ENCODE measurements at regions not wholly inside any gene's neighbourhood (a gene's known extent, or its start where the extent isn't known, plus 50 kb on each side); places are given as distances from the start of the nearest gene placed in this dataset.

- Histone ChIP-seq H3K79me2 (ENCODE audit: low read length) (no peaks in the 10 kb centered on the region), H3K4me1 (ENCODE audit: low read length) (no peaks in the 10 kb centered on the region), H4K20me1 (ENCODE audit: insufficient read depth, low read length) (no peaks in the 10 kb centered on the region), H3K27me3 (replicated peaks; ENCODE audit: insufficient read depth, low read length) (no peaks in the 10 kb centered on the region), H3F3A (ENCODE audit: insufficient read depth, low read length) (no peaks in the 10 kb centered on the region), H2AFZ (ENCODE audit: low read length) (no peak overlapping the region), H3K9me3 (replicated peaks; ENCODE audit: insufficient read depth, low read length) (no peaks in the 10 kb centered on the region), H3K9me2 (replicated peaks; ENCODE audit: insufficient read depth, low read length) (no peaks in the 10 kb centered on the region), H3K27ac (ENCODE audit: low read length) (no peak overlapping the region), H3K9ac (ENCODE audit: low read length) (no peak overlapping the region), H3K36me3 (replicated peaks; ENCODE audit: insufficient read depth, low read length) (no peaks in the 10 kb centered on the region), H3K4me2 (ENCODE audit: low read depth, low read length) (no peak overlapping the region), H3K4me3 (ENCODE audit: low read length) (no peak overlapping the region)
- TF ChIP-seq CTCF (IDR thresholded peaks at IDR 0.05; ENCODE audit: low read length) (no peak), EZH2 (optimal IDR thresholded peaks at IDR 0.05; ENCODE audit: low read depth, low read length) (no peak), EZH2phosphoT487 (IDR thresholded peaks at IDR 0.05; ENCODE audit: low read length) (no peak)
- no peak for DNase-seq
Measured at GRCh38 chr4:12979797-12980196, 504.3 kb downstream of the RAB28 start.

- H3K9me2 ChIP-seq (replicated peaks; ENCODE audit: insufficient read depth, low read length), result no peaks in the 10 kb centered on the region
- TF ChIP-seq EZH2 (optimal IDR thresholded peaks at IDR 0.05; ENCODE audit: low read depth, low read length), result no peak
- TF ChIP-seq CTCF (IDR thresholded peaks at IDR 0.05; ENCODE audit: low read length), result no peak
- no peak for TF ChIP-seq EZH2phosphoT487 (IDR thresholded peaks at IDR 0.05; ENCODE audit: low read length)
- no peaks in the 10 kb centered on the region for H3K9me3 ChIP-seq (replicated peaks; ENCODE audit: insufficient read depth, low read length)
- no peaks in the 10 kb centered on the region for H3F3A ChIP-seq (ENCODE audit: insufficient read depth, low read length)
- no peaks in the 10 kb centered on the region for H4K20me1 ChIP-seq (ENCODE audit: insufficient read depth, low read length)
- H3K4me2 ChIP-seq (ENCODE audit: low read depth, low read length), result no peak overlapping the region
- no peak overlapping the region for H2AFZ ChIP-seq (ENCODE audit: low read length)
- no peaks in the 10 kb centered on the region for H3K27me3 ChIP-seq (replicated peaks; ENCODE audit: insufficient read depth, low read length)
- H3K4me1 ChIP-seq (ENCODE audit: low read length), result no peaks in the 10 kb centered on the region
- no peaks in the 10 kb centered on the region for H3K36me3 ChIP-seq (replicated peaks; ENCODE audit: insufficient read depth, low read length)
- no peak for DNase-seq
- H3K27ac ChIP-seq (ENCODE audit: low read length), result no peak overlapping the region
- no peaks in the 10 kb centered on the region for H3K79me2 ChIP-seq (ENCODE audit: low read length)
- no peak overlapping the region for H3K9ac ChIP-seq (ENCODE audit: low read length)
- H3K4me3 ChIP-seq (ENCODE audit: low read length), result no peak overlapping the region
Measured at GRCh38 chr4:12978310-12978709, 505.8 kb downstream of the RAB28 start.

DNA sequence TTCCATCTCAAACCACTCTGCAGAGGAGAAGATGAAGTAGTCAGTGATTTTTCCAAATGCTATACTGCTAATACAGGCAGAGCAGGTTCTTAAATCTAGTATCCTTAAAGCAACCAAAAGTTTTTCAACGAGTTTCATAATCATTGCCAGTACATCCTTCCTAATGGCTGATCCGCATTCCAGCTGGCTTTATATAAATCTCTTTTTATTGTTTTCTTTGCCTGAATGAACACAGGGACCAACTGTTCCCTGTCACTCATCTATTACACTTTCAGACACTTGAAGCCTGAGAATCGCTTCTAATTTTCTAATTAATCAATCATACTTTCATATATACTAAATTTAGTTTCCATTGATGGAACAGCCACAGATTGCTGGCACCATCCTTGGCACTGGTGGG is 508.6 kb downstream of the RAB28 start:
- H3K79me2 ChIP-seq (ENCODE audit: low read length), result no peaks in the 10 kb centered on the region
- no peaks in the 10 kb centered on the region for H4K20me1 ChIP-seq (ENCODE audit: insufficient read depth, low read length)
- H3K4me2 ChIP-seq (ENCODE audit: low read depth, low read length), result no peak overlapping the region
- H3K9ac ChIP-seq (ENCODE audit: low read length), result no peak overlapping the region
- H3K4me3 ChIP-seq (ENCODE audit: low read length), result no peak overlapping the region
- H3K9me3 ChIP-seq (replicated peaks; ENCODE audit: insufficient read depth, low read length), result no peaks in the 10 kb centered on the region
- H3K9me2 ChIP-seq (replicated peaks; ENCODE audit: insufficient read depth, low read length), result no peaks in the 10 kb centered on the region
- H2AFZ ChIP-seq (ENCODE audit: low read length), result no peak overlapping the region
- H3K36me3 ChIP-seq (replicated peaks; ENCODE audit: insufficient read depth, low read length), result no peaks in the 10 kb centered on the region
- H3K27me3 ChIP-seq (replicated peaks; ENCODE audit: insufficient read depth, low read length), result no peaks in the 10 kb centered on the region
- TF ChIP-seq EZH2phosphoT487 (IDR thresholded peaks at IDR 0.05; ENCODE audit: low read length) (no peak), CTCF (IDR thresholded peaks at IDR 0.05; ENCODE audit: low read length) (no peak), EZH2 (optimal IDR thresholded peaks at IDR 0.05; ENCODE audit: low read depth, low read length) (no peak)
- DNase-seq, result no peak
- no peak overlapping the region for H3K27ac ChIP-seq (ENCODE audit: low read length)
- no peaks in the 10 kb centered on the region for H3F3A ChIP-seq (ENCODE audit: insufficient read depth, low read length)
- no peaks in the 10 kb centered on the region for H3K4me1 ChIP-seq (ENCODE audit: low read length)
